H1 (cell line): ENCODE measurements at regions not wholly inside any gene's neighbourhood (a gene's known extent, or its start where the extent isn't known, plus 50 kb on each side); places are given as distances from the start of the nearest gene placed in this dataset.

ENCODE experiments used
- CTCF ChIA-PET: fragments of 300-600 bp; sonication (Branson Sonifier 250); formaldehyde crosslinking; loops from one replicate; lab custom pipeline; 2021; ENCODE audit not compliant: partially characterized antibody; lab: Charles Lee
- POLR2A ChIA-PET: fragments of 300-600 bp; sonication (Branson Sonifier 250); formaldehyde crosslinking; loops from one replicate; lab custom pipeline; 2021; ENCODE audit warnings: inconsistent platforms; ENCODE audit not compliant: partially characterized antibody; lab: Charles Lee
- DNase-seq, 2 experiments: peaks; one replicate each; pipeline versions ENCODE4 v3.0.0 to v3.0.0-alpha.2; 2010 to 2022; ENCODE audit warnings: low spot score in 2 of 2, low read depth in 1 of 2, mixed read lengths in 1 of 2
- FAIRE-seq: peaks from 2 replicates; lab custom pipeline; 2011; peaks lifted over from hg19 to GRCh38; lab: Jason Lieb, UNC
- H2AFZ ChIP-seq: 2 replicates; pipeline ENCODE4 v1.8.1; 2012; ENCODE audit warnings: low read length, inconsistent platforms
- H2AK5ac ChIP-seq: 2 replicates; pipeline ENCODE4 v1.6.1; 2013; ENCODE audit warnings: low read depth, low read length
- H2BK120ac ChIP-seq: replicated peaks from 2 replicates; pipeline ENCODE3; 2013; ENCODE audit warnings: low read depth, low read length, inconsistent platforms
- H2BK12ac ChIP-seq: 2 replicates; pipeline ENCODE4 v1.6.1; 2013; ENCODE audit warnings: low read depth, low read length
- H2BK15ac ChIP-seq: 2 replicates; pipeline ENCODE4 v1.6.1; 2013; ENCODE audit warnings: low read length
- H2BK20ac ChIP-seq: 2 replicates; pipeline ENCODE4 v1.6.1; 2013; ENCODE audit warnings: low read length
- H2BK5ac ChIP-seq: 2 replicates; pipeline ENCODE4 v1.6.1; 2013; ENCODE audit warnings: low read depth, low read length
- H3K14ac ChIP-seq: 2 replicates; pipeline ENCODE4 v1.6.1; 2013; ENCODE audit warnings: inconsistent platforms; ENCODE audit not compliant: insufficient read length
- H3K18ac ChIP-seq: 2 replicates; pipeline ENCODE4 v1.6.1; 2013; ENCODE audit warnings: low read length; ENCODE audit errors: extremely low read depth
- H3K23ac ChIP-seq: 2 replicates; pipeline ENCODE4 v1.6.1; 2013; ENCODE audit warnings: inconsistent platforms; ENCODE audit not compliant: insufficient read length
- H3K23me2 ChIP-seq: 2 replicates; pipeline ENCODE4 v1.6.1; 2013; ENCODE audit warnings: low read depth, low read length
- H3K27ac ChIP-seq: 2 replicates; pipeline ENCODE4 v1.6.1; 2011; ENCODE audit warnings: low read depth, low read length, inconsistent platforms
- H3K27me3 ChIP-seq, 4 experiments: replicated peaks in 1 of 4; 1 replicate in 1 of 4; 2 replicates in 3 of 4; pipeline versions ENCODE4 v1.6.1 to v1.8.1; 2011 to 2013; ENCODE audit warnings: low read length in 3 of 4, mild to moderate bottlenecking in 3 of 4, inconsistent platforms in 2 of 4, mixed read lengths in 2 of 4, moderate library complexity in 1 of 4; ENCODE audit not compliant: control insufficient read depth in 3 of 4, insufficient read depth in 3 of 4; ENCODE audit errors: extremely low read depth in 1 of 4
- H3K36me3 ChIP-seq, 4 experiments: 2 replicates each; pipeline versions ENCODE4 v1.6.1 to v1.8.1; 2011 to 2013; ENCODE audit warnings: mild to moderate bottlenecking in 4 of 4, low read length in 3 of 4, moderate library complexity in 2 of 4, control low read depth in 1 of 4, inconsistent platforms in 1 of 4; ENCODE audit not compliant: insufficient read depth in 4 of 4, control insufficient read depth in 2 of 4
- H3K4ac ChIP-seq: replicated peaks from 2 replicates; pipeline ENCODE3; 2013; ENCODE audit warnings: low read length, low read depth, mixed read lengths, inconsistent platforms; ENCODE audit not compliant: insufficient read length
- H3K4me1 ChIP-seq, 4 experiments: replicated peaks in 1 of 4; 1 replicate in 1 of 4; 2 replicates in 3 of 4; pipeline versions ENCODE4 v1.6.1 to v1.8.1; 2011 to 2013; ENCODE audit warnings: low read length in 3 of 4, inconsistent platforms in 2 of 4, mixed read lengths in 1 of 4; ENCODE audit not compliant: insufficient read depth in 4 of 4, control insufficient read depth in 3 of 4
- H3K4me2 ChIP-seq, 2 experiments: 2 replicates each; pipeline versions ENCODE4 v1.6.1 to v1.8.1; 2011 to 2013; ENCODE audit warnings: low read depth in 2 of 2, low read length in 2 of 2, control low read depth in 1 of 2, inconsistent platforms in 1 of 2, mild to moderate bottlenecking in 1 of 2; ENCODE audit not compliant: insufficient read depth in 1 of 2
- H3K4me3 ChIP-seq, 4 experiments: fragments of 200-600, 300-600 bp in 1 of 4; sonication (generic), shearing (Covaris generic), sonication (Bioruptor Twin) in 1 of 4; 2 replicates each; pipeline versions ENCODE4 v1.5.1 to v1.8.1; 2011 to 2016; ENCODE audit warnings: low read length in 4 of 4, low read depth in 3 of 4, control low read depth in 2 of 4, inconsistent platforms in 2 of 4, mild to moderate bottlenecking in 2 of 4, mixed read lengths in 1 of 4, moderate library complexity in 1 of 4; ENCODE audit not compliant: insufficient read depth in 2 of 4; ENCODE audit errors: extremely low read depth in 1 of 4
- H3K56ac ChIP-seq: replicated peaks from 2 replicates; pipeline ENCODE3; 2013; ENCODE audit warnings: low read depth, mild to moderate bottlenecking, mixed read lengths, low read length, inconsistent platforms; ENCODE audit not compliant: insufficient read length
- H3K79me1 ChIP-seq: 2 replicates; pipeline ENCODE4 v1.6.1; 2013; ENCODE audit warnings: low read depth, low read length, control low read depth
- H3K79me2 ChIP-seq, 2 experiments: 2 replicates each; pipeline versions ENCODE4 v1.6.1 to v1.8.1; 2012 to 2013; ENCODE audit warnings: low read length in 2 of 2, mild to moderate bottlenecking in 2 of 2, inconsistent platforms in 1 of 2; ENCODE audit not compliant: insufficient read depth in 2 of 2, control insufficient read depth in 1 of 2
- H3K9ac ChIP-seq, 4 experiments: replicated peaks in 1 of 4; 1 replicate in 1 of 4; 2 replicates in 3 of 4; pipeline versions ENCODE4 v1.6.1 to v1.8.1; 2011 to 2013; ENCODE audit warnings: low read depth in 3 of 4, low read length in 3 of 4, control low read depth in 2 of 4, mild to moderate bottlenecking in 2 of 4, moderate library complexity in 2 of 4, inconsistent platforms in 1 of 4; ENCODE audit errors: extremely low read depth in 1 of 4
- H3K9me3 ChIP-seq, 2 experiments: 2 replicates each; pipeline versions ENCODE4 v1.6.1 to v1.8.1; 2012 to 2013; ENCODE audit warnings: mild to moderate bottlenecking in 2 of 2, moderate library complexity in 2 of 2, control low read depth in 1 of 2, inconsistent platforms in 1 of 2, low read depth in 1 of 2, low read length in 1 of 2, mixed read lengths in 1 of 2; ENCODE audit not compliant: insufficient read depth in 2 of 2
- H4K20me1 ChIP-seq, 2 experiments: replicated peaks in 1 of 2; 2 replicates each; pipeline versions ENCODE3 to v1.8.1; 2011 to 2013; ENCODE audit warnings: inconsistent platforms in 2 of 2, low read length in 2 of 2, mild to moderate bottlenecking in 1 of 2; ENCODE audit not compliant: insufficient read depth in 2 of 2, control insufficient read depth in 1 of 2
- H4K5ac ChIP-seq: 2 replicates; pipeline ENCODE4 v1.6.1; 2013; ENCODE audit warnings: low read length, low read depth, mixed read lengths, inconsistent platforms; ENCODE audit not compliant: insufficient read length
- H4K8ac ChIP-seq: 2 replicates; pipeline ENCODE4 v1.8.0; 2013; ENCODE audit warnings: mild to moderate bottlenecking, moderate library complexity, low read length, inconsistent platforms; ENCODE audit not compliant: insufficient read depth; ENCODE audit errors: extremely low read depth
- H4K91ac ChIP-seq: replicated peaks from 2 replicates; pipeline ENCODE3; 2013; ENCODE audit warnings: low read length, mixed read lengths, inconsistent platforms; ENCODE audit not compliant: insufficient read length
- ATF2 ChIP-seq: IDR thresholded peaks from 2 replicates; pipeline ENCODE4 v1.6.1; 2012; ENCODE audit warnings: low read length, inconsistent platforms
- BRCA1 ChIP-seq: IDR thresholded peaks from 2 replicates; pipeline ENCODE4 v1.6.1; 2012; ENCODE audit warnings: low read depth, low read length, improper control_type of control experiment
- CBX8 ChIP-seq: fragments of 300-800, 300-1000 bp; sonication (generic); IDR thresholded peaks from 2 replicates; pipeline ENCODE4 v1.7.1; 2016; ENCODE audit warnings: low read depth, low read length, borderline replicate concordance
- CHD1 ChIP-seq: IDR thresholded peaks from 2 replicates; pipeline ENCODE4 v1.6.1; 2012; ENCODE audit warnings: low read depth, low read length, improper control_type of control experiment
- FOSL1 ChIP-seq: IDR thresholded peaks from 2 replicates; pipeline ENCODE4 v1.6.1; 2011; ENCODE audit warnings: mild to moderate bottlenecking, low read depth, low read length, moderate library complexity; ENCODE audit not compliant: insufficient read depth
- HDAC2 ChIP-seq, 2 experiments: fragments of 300-600 bp in 1 of 2; sonication (generic) in 1 of 2; IDR thresholded peaks; 2 replicates each; pipeline ENCODE4 v1.6.1; 2011 to 2012; ENCODE audit warnings: low read depth in 2 of 2, low read length in 2 of 2, mild to moderate bottlenecking in 2 of 2, moderate library complexity in 2 of 2, borderline replicate concordance in 1 of 2, inconsistent platforms in 1 of 2
- MAX ChIP-seq: IDR thresholded peaks from 2 replicates; pipeline ENCODE4 v1.6.1; 2012; ENCODE audit warnings: inconsistent platforms
- SAP30 ChIP-seq: fragments of 300-600 bp; sonication (generic); IDR thresholded peaks from 2 replicates; pipeline ENCODE4 v1.7.1; 2012; ENCODE audit warnings: low read length, moderate library complexity, mild to moderate bottlenecking, inconsistent platforms; ENCODE audit not compliant: insufficient read depth, insufficient replicate concordance
- SIX5 ChIP-seq: IDR thresholded peaks from 2 replicates; pipeline ENCODE4 v1.6.1; 2011; ENCODE audit warnings: mild to moderate bottlenecking, low read depth, low read length
- SRF ChIP-seq: IDR thresholded peaks from 2 replicates; pipeline ENCODE4 v1.6.1; 2011; ENCODE audit warnings: mild to moderate bottlenecking, low read depth, low read length, moderate library complexity
- USF2 ChIP-seq: IDR thresholded peaks from 2 replicates; pipeline ENCODE4 v1.6.1; 2011; ENCODE audit warnings: low read length, improper control_type of control experiment
- WGBS, 2 experiments: shearing (Covaris generic) in 1 of 2; methylation state at CpG; one replicate each; pipeline versions ENCODE4 v1.1.6 to v1.1.7; 2013 to 2015; ENCODE audit warnings: low lambda C conversion rate in 2 of 2, mixed read lengths in 2 of 2, inconsistent platforms in 1 of 2, low coverage in 1 of 2, missing lambda C conversion rate in 1 of 2; ENCODE audit not compliant: insufficient replicate concordance in 2 of 2, insufficient coverage in 1 of 2, insufficient read length in 1 of 2; ENCODE audit errors: extremely low coverage in 1 of 2, missing lambda C conversion rate in 1 of 2; 5-methylcytosine and 5-hydroxymethylcytosine counted together

GRCh38 chr10:29836396-29836795, 201.6 kb upstream of the SVIL start:
- Histone ChIP-seq H3K9ac (no peak overlapping the region), H3K4me3 (no peak overlapping the region), H3K4me2 (no peak overlapping the region), H3K4me1 (peaks cover 0 to 6% (median 3%) of the 10 kb centered on the region in 4 experiments; a peak in 3 of 7 replicates), H4K5ac (no peak overlapping the region), H3K79me1 (no peaks in the 10 kb centered on the region), H3K18ac (no peak overlapping the region), H3K4ac (no peak overlapping the region), H2AK5ac (no peak overlapping the region), H3K27me3 (no peaks in the 10 kb centered on the region; a peak in 1 of 7 replicates), H3K23ac (no peak overlapping the region), H3K79me2 (no peaks in the 10 kb centered on the region), H2BK15ac (no peak overlapping the region), H4K8ac (no peak overlapping the region), H2BK5ac (no peak overlapping the region), H3K36me3 (no peaks in the 10 kb centered on the region), H3K9me3 (no peaks in the 10 kb centered on the region), H3K27ac (no peak overlapping the region), H3K14ac (no peak overlapping the region), H2AFZ (no peak overlapping the region), H3K56ac (no peak overlapping the region), H2BK120ac (no peak overlapping the region), H3K23me2 (no peaks in the 10 kb centered on the region; the same call in 1 of the 2 replicates), H4K20me1 (no peaks in the 10 kb centered on the region), H2BK12ac (no peak overlapping the region), H4K91ac (no peak overlapping the region), H2BK20ac (no peak overlapping the region)
- TF ChIP-seq SAP30 (no peak), CHD1 (no peak), USF2 (no peak), CBX8 (no peak), FOSL1 (no peak), ATF2 (no peak), SRF (no peak), HDAC2 (IDR thresholded peaks at IDR 0.05; ENCODE audit: borderline replicate concordance in 1 of 2, low read depth in 2 of 2, low read length in 2 of 2) (no peak), SIX5 (no peak), MAX (no peak), BRCA1 (no peak)
- ChIA-PET CTCF (interaction anchor here (0.6 kb wide), 1 partner anchor 19 kb away, joined by 3 read pairs; no protein-coding TSS in a partner anchor), POLR2A (no interaction called here)
- DNase-seq (no peak), FAIRE-seq (no peak)
- WGBS, 2 experiments = 91% methylated on average over 4 of the region's 4 CpGs; no CpG with 5 or more reads in 1 of the 2 experiments
